Ascending aorta (tissue), 2 donors: ENCODE measurements at regions not wholly inside any gene's neighbourhood (a gene's known extent, or its start where the extent isn't known, plus 50 kb on each side); places are given as distances from the start of the nearest gene placed in this dataset.

Experiments used
- DNase-seq, 2 donors: peaks; one replicate each; pipeline ENCODE4 v3.0.0-alpha.2; 2019; ENCODE audit warnings: low spot score in 2 of 2
- H3K27ac ChIP-seq, 2 donors: fragments of 200-600 bp; sonication (generic); one replicate each; pipeline ENCODE4 v1.5.1; 2016 to 2017; ENCODE audit warnings: mild to moderate bottlenecking in 1 of 2
- H3K27me3 ChIP-seq: fragments of 200-600 bp; sonication (generic); one replicate; pipeline ENCODE4 v1.5.1; 2017
- H3K36me3 ChIP-seq, 2 donors: fragments of 200-600 bp; sonication (generic); one replicate each; pipeline ENCODE4 v1.5.1; 2016
- H3K4me1 ChIP-seq, 2 donors: fragments of 200-600 bp; sonication (generic); one replicate each; pipeline ENCODE4 v1.5.1; 2016 to 2017; ENCODE audit warnings: mild to moderate bottlenecking in 1 of 2
- H3K4me3 ChIP-seq, 2 donors: fragments of 200-600 bp; sonication (generic); one replicate each; pipeline ENCODE4 v1.5.1; 2016 to 2017; ENCODE audit warnings: mild to moderate bottlenecking in 1 of 2
- H3K9me3 ChIP-seq, 2 donors: fragments of 200-600 bp; sonication (generic); one replicate each; pipeline ENCODE4 v1.5.1; 2016
- intact Hi-C: fragments of 100-400 bp; cut with DNase I; formaldehyde crosslinking; loops from one replicate; pipeline ENCODE4 v1.15.1; 2023
- TF ChIP-seq, protein P1 (sequence below), 3 experiments: fragments of 200-600 bp in 2 of 3; fragments of 450-650 bp in 1 of 3; sonication (generic) in 2 of 3; IDR thresholded peaks; one replicate each; pipeline ENCODE4 v1.5.1; 2016 to 2019; ENCODE audit warnings: antibody characterized with exemption in 3 of 3, mild to moderate bottlenecking in 1 of 3, moderate library complexity in 1 of 3

DNA sequence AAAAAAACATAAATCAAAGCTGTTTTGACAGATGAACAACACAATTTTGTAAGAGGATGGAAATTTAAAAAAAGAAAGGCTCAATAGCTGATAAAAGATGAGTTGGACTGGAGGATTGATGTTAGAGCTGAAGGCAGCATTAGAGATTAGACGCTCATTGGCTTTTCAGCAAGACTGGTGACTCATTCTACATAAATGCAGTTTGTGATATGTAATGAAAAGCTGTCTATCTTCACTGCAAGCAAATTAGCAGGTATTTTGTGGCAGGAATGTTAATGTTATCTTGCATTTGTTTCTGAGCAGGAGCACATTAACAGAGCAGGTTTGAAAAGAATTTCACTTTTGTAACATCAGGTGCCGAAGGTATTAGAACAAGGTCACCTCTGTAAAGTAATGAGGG, 442.7 kb upstream of the NOVA1 start:
- H3K4me3 ChIP-seq = no peak overlapping the region
- H3K27me3 ChIP-seq = no peaks in the 10 kb centered on the region
- no peak overlapping the region for H3K27ac ChIP-seq
- no peaks in the 10 kb centered on the region for H3K9me3 ChIP-seq
- H3K36me3 ChIP-seq = no peaks in the 10 kb centered on the region
- TF ChIP-seq, protein P1, sequence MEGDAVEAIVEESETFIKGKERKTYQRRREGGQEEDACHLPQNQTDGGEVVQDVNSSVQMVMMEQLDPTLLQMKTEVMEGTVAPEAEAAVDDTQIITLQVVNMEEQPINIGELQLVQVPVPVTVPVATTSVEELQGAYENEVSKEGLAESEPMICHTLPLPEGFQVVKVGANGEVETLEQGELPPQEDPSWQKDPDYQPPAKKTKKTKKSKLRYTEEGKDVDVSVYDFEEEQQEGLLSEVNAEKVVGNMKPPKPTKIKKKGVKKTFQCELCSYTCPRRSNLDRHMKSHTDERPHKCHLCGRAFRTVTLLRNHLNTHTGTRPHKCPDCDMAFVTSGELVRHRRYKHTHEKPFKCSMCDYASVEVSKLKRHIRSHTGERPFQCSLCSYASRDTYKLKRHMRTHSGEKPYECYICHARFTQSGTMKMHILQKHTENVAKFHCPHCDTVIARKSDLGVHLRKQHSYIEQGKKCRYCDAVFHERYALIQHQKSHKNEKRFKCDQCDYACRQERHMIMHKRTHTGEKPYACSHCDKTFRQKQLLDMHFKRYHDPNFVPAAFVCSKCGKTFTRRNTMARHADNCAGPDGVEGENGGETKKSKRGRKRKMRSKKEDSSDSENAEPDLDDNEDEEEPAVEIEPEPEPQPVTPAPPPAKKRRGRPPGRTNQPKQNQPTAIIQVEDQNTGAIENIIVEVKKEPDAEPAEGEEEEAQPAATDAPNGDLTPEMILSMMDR (IDR thresholded peaks at IDR 0.05) = no peak
- no peaks in the 10 kb centered on the region for H3K4me1 ChIP-seq
- intact Hi-C loops = no loop called here
- DNase-seq = no peak

- no peak for DNase-seq
- Histone ChIP-seq H3K4me1 (no peaks in the 10 kb centered on the region), H3K27me3 (no peaks in the 10 kb centered on the region), H3K27ac (no peak overlapping the region), H3K36me3 (no peaks in the 10 kb centered on the region), H3K9me3 (no peaks in the 10 kb centered on the region), H3K4me3 (no peak overlapping the region)
- intact Hi-C loops = no loop called here
- TF ChIP-seq, protein P1 (IDR thresholded peaks at IDR 0.05) = no peak
These were observed 451.9 kb upstream of the NOVA1 start for GRCh38 chr14:27049701-27050100.

DNA sequence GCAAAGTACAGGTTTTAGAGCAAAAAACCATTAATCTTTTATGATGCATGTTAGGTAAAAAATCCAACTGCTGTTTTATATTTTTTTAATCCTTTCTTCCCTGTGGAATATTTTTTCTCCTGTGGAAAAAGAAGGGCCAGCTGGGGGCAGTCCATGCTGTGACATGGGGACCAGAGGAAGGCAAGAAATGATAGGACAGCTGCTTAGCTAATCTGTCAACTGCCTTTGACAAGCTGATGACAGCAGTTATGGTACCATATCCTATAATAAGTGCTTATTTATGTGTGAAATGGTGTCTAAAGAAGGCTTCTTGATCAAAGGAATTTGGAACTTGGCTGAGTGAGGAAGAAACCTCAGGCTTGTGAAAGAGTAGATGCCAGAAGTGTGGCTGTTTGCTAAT, 452.4 kb upstream of the NOVA1 start:
- DNase-seq = no peak
- TF ChIP-seq, protein P1 (IDR thresholded peaks at IDR 0.05) = no peak
- Histone ChIP-seq H3K4me3 (no peak overlapping the region), H3K4me1 (no peaks in the 10 kb centered on the region), H3K36me3 (no peaks in the 10 kb centered on the region), H3K27me3 (no peaks in the 10 kb centered on the region), H3K27ac (no peak overlapping the region), H3K9me3 (no peaks in the 10 kb centered on the region)
- intact Hi-C loops = no loop called here

DNA sequence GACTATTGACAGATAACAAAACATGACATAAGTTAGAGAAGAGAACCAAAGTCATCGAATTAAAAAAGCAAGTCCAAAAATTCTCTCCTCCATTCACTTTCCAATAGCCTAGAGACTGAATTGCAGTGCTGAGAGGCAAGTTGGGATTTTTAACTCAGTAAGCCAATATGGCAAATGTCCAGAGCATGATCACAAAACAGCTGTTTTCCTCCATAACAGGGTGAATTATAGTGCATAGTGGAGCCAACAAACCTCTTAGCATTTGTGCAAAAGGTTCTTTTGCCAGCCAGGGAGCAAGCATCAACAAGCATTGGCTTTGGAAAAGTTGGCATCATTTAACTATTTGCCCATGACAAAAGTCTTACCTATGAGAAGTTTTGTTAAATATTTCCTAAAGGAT, 458.8 kb upstream of the NOVA1 start:
- DNase-seq = no peak
- Histone ChIP-seq H3K4me1 (no peaks in the 10 kb centered on the region), H3K36me3 (no peaks in the 10 kb centered on the region), H3K27ac (no peak overlapping the region), H3K4me3 (no peak overlapping the region), H3K9me3 (no peaks in the 10 kb centered on the region), H3K27me3 (no peaks in the 10 kb centered on the region)
- TF ChIP-seq, protein P1 (IDR thresholded peaks at IDR 0.05) = no peak
- intact Hi-C loops = no loop called here

DNA sequence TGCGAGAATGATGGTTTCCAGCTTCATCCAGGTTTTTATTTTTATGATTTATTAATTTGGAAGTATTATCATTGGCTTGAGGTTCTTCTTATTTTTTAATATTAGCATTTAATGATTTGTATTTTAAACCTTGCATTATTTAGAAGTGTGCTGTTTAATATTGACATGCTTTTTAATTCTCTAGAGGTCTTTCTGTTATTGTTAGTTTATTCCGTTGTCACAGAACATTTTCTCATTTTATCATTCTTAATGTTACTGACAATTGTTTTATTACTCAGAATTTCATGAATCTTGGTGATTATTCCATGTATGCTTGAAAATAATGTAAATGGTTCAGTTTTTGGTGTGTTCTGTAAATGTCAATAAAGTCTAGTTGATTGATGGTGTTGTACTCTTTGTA, 463.5 kb upstream of the NOVA1 start:
- intact Hi-C loops = no loop called here
- no peak overlapping the region for H3K4me3 ChIP-seq
- H3K9me3 ChIP-seq = no peaks in the 10 kb centered on the region
- H3K27ac ChIP-seq = no peak overlapping the region
- H3K27me3 ChIP-seq = no peaks in the 10 kb centered on the region
- TF ChIP-seq, protein P1 (IDR thresholded peaks at IDR 0.05) = no peak
- DNase-seq = no peak
- no peaks in the 10 kb centered on the region for H3K36me3 ChIP-seq
- no peaks in the 10 kb centered on the region for H3K4me1 ChIP-seq

- Histone ChIP-seq H3K27ac (no peak overlapping the region), H3K4me3 (no peak overlapping the region), H3K36me3 (no peaks in the 10 kb centered on the region), H3K4me1 (no peaks in the 10 kb centered on the region), H3K9me3 (no peaks in the 10 kb centered on the region), H3K27me3 (no peaks in the 10 kb centered on the region)
- TF ChIP-seq, protein P1 (IDR thresholded peaks at IDR 0.05) = no peak
- no peak for DNase-seq
- intact Hi-C loops = no loop called here
These were observed 466.1 kb upstream of the NOVA1 start for GRCh38 chr14:27063959-27064358.
